NT2/D1 (cell line): ENCODE measurements at regions not wholly inside any gene's neighbourhood (a gene's known extent, or its start where the extent isn't known, plus 50 kb on each side); places are given as distances from the start of the nearest gene placed in this dataset.

Experiments
- SUZ12 ChIP-seq: IDR thresholded peaks from 2 replicates; pipeline ENCODE4 v1.6.1; 2011; ENCODE audit not compliant: insufficient read length, insufficient read depth; ENCODE audit errors: extremely low read depth
- YY1 ChIP-seq: IDR thresholded peaks from 2 replicates; pipeline ENCODE4 v1.6.1; 2011; ENCODE audit not compliant: insufficient read length, insufficient read depth
- ZNF274 ChIP-seq: IDR thresholded peaks from 2 replicates; pipeline ENCODE4 v1.6.1; 2011; ENCODE audit warnings: mild to moderate bottlenecking, low read depth, low read length

- no peak for TF ChIP-seq ZNF274
- TF ChIP-seq SUZ12, result no peak
- TF ChIP-seq YY1, result no peak
These were observed 608.2 kb upstream of the NETO1 start for GRCh38 chr18:73476031-73476430.
